Liver (tissue), 7 donors: ENCODE measurements at regions not wholly inside any gene's neighbourhood (a gene's known extent, or its start where the extent isn't known, plus 50 kb on each side); places are given as distances from the start of the nearest gene placed in this dataset.

Source experiments
- DNase-seq: peaks from one replicate; pipeline ENCODE4 v3.0.0-alpha.2; 2017; ENCODE audit warnings: low spot score
- H3K27ac ChIP-seq, 2 donors: one replicate each; pipeline ENCODE4 v1.7.0; 2013; ENCODE audit warnings: inconsistent platforms in 2 of 2, low read length in 2 of 2, control low read depth in 1 of 2, low read depth in 1 of 2, mild to moderate bottlenecking in 1 of 2
- H3K27me3 ChIP-seq, 4 donors: one replicate each; pipeline versions ENCODE4 v1.6.1 to v1.7.0; 2013; ENCODE audit warnings: low read length in 3 of 4, inconsistent platforms in 1 of 4, mild to moderate bottlenecking in 1 of 4, moderate library complexity in 1 of 4; ENCODE audit not compliant: control insufficient read depth in 4 of 4, insufficient read depth in 4 of 4
- H3K36me3 ChIP-seq, 4 donors: one replicate each; pipeline versions ENCODE4 v1.6.1 to v1.7.0; 2013; ENCODE audit warnings: low read length in 3 of 4, mild to moderate bottlenecking in 3 of 4, low read depth in 1 of 4, moderate library complexity in 1 of 4; ENCODE audit not compliant: control insufficient read depth in 4 of 4, insufficient read depth in 3 of 4
- H3K4me1 ChIP-seq, 4 donors: one replicate each; pipeline versions ENCODE4 v1.6.1 to v1.7.0; 2013; ENCODE audit warnings: low read length in 3 of 4, mild to moderate bottlenecking in 3 of 4, moderate library complexity in 1 of 4; ENCODE audit not compliant: control insufficient read depth in 4 of 4, insufficient read depth in 4 of 4
- H3K4me3 ChIP-seq, 3 donors: one replicate each; pipeline versions ENCODE4 v1.6.1 to v1.7.0; 2013; ENCODE audit warnings: low read length in 3 of 3, control low read depth in 1 of 3, low read depth in 1 of 3, mild to moderate bottlenecking in 1 of 3
- H3K9ac ChIP-seq, 2 donors: one replicate each; pipeline ENCODE4 v1.7.0; 2013; ENCODE audit warnings: low read length in 2 of 2, mild to moderate bottlenecking in 2 of 2, moderate library complexity in 2 of 2, control low read depth in 1 of 2, low read depth in 1 of 2
- H3K9me3 ChIP-seq, 4 donors: one replicate each; pipeline versions ENCODE4 v1.6.1 to v1.7.0; 2013; ENCODE audit warnings: low read length in 3 of 4; ENCODE audit not compliant: control insufficient read depth in 4 of 4
- FOXA2 ChIP-seq: IDR thresholded peaks from 2 replicates; pipeline ENCODE4 v1.6.1; 2016; ENCODE audit warnings: antibody characterized with exemption
- GABPA ChIP-seq, 2 donors: IDR thresholded peaks in 1 of 2; conservative IDR thresholded peaks in 1 of 2; 2 replicates each; pipeline ENCODE4 v1.6.1; 2016; ENCODE audit warnings: antibody characterized with exemption in 2 of 2, mild to moderate bottlenecking in 1 of 2, moderate library complexity in 1 of 2
- HNF4A ChIP-seq, 2 donors: conservative IDR thresholded peaks; 2 replicates each; pipeline ENCODE4 v1.6.1; 2016; ENCODE audit warnings: antibody characterized with exemption in 2 of 2, mild to moderate bottlenecking in 2 of 2
- JUND ChIP-seq, 2 donors: IDR thresholded peaks; 2 replicates each; pipeline ENCODE4 v1.6.1; 2016; ENCODE audit warnings: antibody characterized with exemption in 2 of 2
- MAX ChIP-seq: IDR thresholded peaks from 2 replicates; pipeline ENCODE4 v1.6.1; 2016; ENCODE audit warnings: antibody characterized with exemption
- RAD21 ChIP-seq, 2 donors: IDR thresholded peaks; 2 replicates each; pipeline ENCODE4 v1.6.1; 2016; ENCODE audit warnings: antibody characterized with exemption in 2 of 2, mild to moderate bottlenecking in 2 of 2
- RXRA ChIP-seq, 2 donors: IDR thresholded peaks; 2 replicates each; pipeline ENCODE4 v1.6.1; 2017 to 2018; ENCODE audit warnings: antibody characterized with exemption in 2 of 2, mild to moderate bottlenecking in 1 of 2
- TAF1 ChIP-seq: conservative IDR thresholded peaks from 2 replicates; pipeline ENCODE4 v1.6.1; 2016; ENCODE audit warnings: antibody characterized with exemption, mild to moderate bottlenecking
- YY1 ChIP-seq: IDR thresholded peaks from 2 replicates; pipeline ENCODE4 v1.6.1; 2016; ENCODE audit warnings: antibody characterized with exemption, mild to moderate bottlenecking
- WGBS: extraction: QIAGEN DNeasy Blood & Tissue Kit; methylation state at CpG from one replicate; pipeline ENCODE4 v1.1.7; 2013; 5-methylcytosine and 5-hydroxymethylcytosine counted together
- TF ChIP-seq, protein P1 (sequence below): IDR thresholded peaks from 2 replicates; pipeline ENCODE4 v1.6.1; 2016; ENCODE audit warnings: antibody characterized with exemption
- TF ChIP-seq, protein P2 (sequence below): IDR thresholded peaks from 2 replicates; pipeline ENCODE4 v1.6.1; 2016; ENCODE audit warnings: antibody characterized with exemption
- TF ChIP-seq, protein P3 (sequence below): IDR thresholded peaks from 2 replicates; pipeline ENCODE4 v1.6.1; 2016; ENCODE audit warnings: antibody characterized with exemption, mild to moderate bottlenecking
- donor health status: healthy.
- donor health status: healthy.
- donor health status: healthy.
- donor health status: healthy.

DNA sequence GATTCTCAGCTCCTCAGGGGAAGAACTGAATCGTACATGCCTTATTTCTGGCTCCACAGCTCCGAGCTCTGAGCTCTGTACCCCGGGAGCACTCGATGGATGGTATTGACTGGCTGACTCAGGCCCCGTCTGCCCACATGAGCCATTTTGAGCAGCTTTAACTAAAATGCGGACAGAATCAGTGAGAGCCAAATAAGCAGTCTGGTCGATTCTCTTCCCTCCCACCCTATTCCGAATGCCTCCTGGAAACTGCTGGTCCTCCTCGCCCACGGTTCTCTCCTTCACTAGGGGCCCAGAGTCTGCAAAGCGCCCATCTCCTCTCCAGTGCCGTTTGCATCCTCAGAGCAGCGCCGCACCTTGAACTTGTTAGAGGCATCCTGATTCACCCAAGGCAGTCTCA lies 125.9 kb upstream of the IRF2BP2 start:
- TF ChIP-seq HNF4A (conservative IDR thresholded peaks at IDR 0.05): no peak
- no peak for TF ChIP-seq TAF1
- TF ChIP-seq, protein P1, sequence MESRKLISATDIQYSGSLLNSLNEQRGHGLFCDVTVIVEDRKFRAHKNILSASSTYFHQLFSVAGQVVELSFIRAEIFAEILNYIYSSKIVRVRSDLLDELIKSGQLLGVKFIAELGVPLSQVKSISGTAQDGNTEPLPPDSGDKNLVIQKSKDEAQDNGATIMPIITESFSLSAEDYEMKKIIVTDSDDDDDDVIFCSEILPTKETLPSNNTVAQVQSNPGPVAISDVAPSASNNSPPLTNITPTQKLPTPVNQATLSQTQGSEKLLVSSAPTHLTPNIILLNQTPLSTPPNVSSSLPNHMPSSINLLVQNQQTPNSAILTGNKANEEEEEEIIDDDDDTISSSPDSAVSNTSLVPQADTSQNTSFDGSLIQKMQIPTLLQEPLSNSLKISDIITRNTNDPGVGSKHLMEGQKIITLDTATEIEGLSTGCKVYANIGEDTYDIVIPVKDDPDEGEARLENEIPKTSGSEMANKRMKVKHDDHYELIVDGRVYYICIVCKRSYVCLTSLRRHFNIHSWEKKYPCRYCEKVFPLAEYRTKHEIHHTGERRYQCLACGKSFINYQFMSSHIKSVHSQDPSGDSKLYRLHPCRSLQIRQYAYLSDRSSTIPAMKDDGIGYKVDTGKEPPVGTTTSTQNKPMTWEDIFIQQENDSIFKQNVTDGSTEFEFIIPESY: no peak
- TF ChIP-seq GABPA (IDR thresholded peaks at IDR 0.05 in 1 of 2, conservative IDR thresholded peaks at IDR 0.05 in 1 of 2): no peak
- TF ChIP-seq FOXA2: no peak
- TF ChIP-seq MAX: no peak
- 95% methylated on average over 14 of the region's 14 CpGs for WGBS

GRCh38 chr1:234735476-234735875 lies 125.5 kb upstream of the IRF2BP2 start:
- H3K27me3 ChIP-seq: no peaks in the 10 kb centered on the region
- no peak overlapping the region for H3K4me3 ChIP-seq
- H3K36me3 ChIP-seq: no peaks in the 10 kb centered on the region
- no peaks in the 10 kb centered on the region for H3K9me3 ChIP-seq
- TF ChIP-seq YY1: no peak
- no peak for TF ChIP-seq FOXA2
- no peak for TF ChIP-seq RXRA (IDR thresholded peaks at IDR 0.05)
- WGBS: 97% methylated on average over 14 of the region's 14 CpGs
- no peak overlapping the region for H3K27ac ChIP-seq
- peaks cover 0 to 2% (median 0%) of the 10 kb centered on the region in 4 donors for H3K4me1 ChIP-seq
- no peak overlapping the region for H3K9ac ChIP-seq
- no peak for DNase-seq

More for the DNA sequence above, 125.9 kb upstream of the IRF2BP2 start:
- no peaks in the 10 kb centered on the region for H3K27me3 ChIP-seq
- H3K9ac ChIP-seq: no peak overlapping the region
- no peak for DNase-seq
- no peaks in the 10 kb centered on the region for H3K9me3 ChIP-seq
- H3K27ac ChIP-seq: no peak overlapping the region
- no peaks in the 10 kb centered on the region for H3K4me1 ChIP-seq
- no peak overlapping the region for H3K4me3 ChIP-seq
- H3K36me3 ChIP-seq: no peaks in the 10 kb centered on the region

- Histone ChIP-seq H3K9me3 (no peaks in the 10 kb centered on the region), H3K4me1 (peaks cover 0 to 3% (median 0%) of the 10 kb centered on the region in 4 donors), H3K27me3 (no peaks in the 10 kb centered on the region), H3K9ac (no peak overlapping the region), H3K36me3 (no peaks in the 10 kb centered on the region), H3K27ac (no peak overlapping the region), H3K4me3 (no peak overlapping the region)
- no peak for DNase-seq
- TF ChIP-seq JUND (IDR thresholded peaks at IDR 0.05) (no peak), RAD21 (IDR thresholded peaks at IDR 0.05) (peak in 1 of 2 donors; percentile 21)
- TF ChIP-seq, protein P2, sequence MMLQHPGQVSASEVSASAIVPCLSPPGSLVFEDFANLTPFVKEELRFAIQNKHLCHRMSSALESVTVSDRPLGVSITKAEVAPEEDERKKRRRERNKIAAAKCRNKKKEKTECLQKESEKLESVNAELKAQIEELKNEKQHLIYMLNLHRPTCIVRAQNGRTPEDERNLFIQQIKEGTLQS: no peak
- TF ChIP-seq, protein P3, sequence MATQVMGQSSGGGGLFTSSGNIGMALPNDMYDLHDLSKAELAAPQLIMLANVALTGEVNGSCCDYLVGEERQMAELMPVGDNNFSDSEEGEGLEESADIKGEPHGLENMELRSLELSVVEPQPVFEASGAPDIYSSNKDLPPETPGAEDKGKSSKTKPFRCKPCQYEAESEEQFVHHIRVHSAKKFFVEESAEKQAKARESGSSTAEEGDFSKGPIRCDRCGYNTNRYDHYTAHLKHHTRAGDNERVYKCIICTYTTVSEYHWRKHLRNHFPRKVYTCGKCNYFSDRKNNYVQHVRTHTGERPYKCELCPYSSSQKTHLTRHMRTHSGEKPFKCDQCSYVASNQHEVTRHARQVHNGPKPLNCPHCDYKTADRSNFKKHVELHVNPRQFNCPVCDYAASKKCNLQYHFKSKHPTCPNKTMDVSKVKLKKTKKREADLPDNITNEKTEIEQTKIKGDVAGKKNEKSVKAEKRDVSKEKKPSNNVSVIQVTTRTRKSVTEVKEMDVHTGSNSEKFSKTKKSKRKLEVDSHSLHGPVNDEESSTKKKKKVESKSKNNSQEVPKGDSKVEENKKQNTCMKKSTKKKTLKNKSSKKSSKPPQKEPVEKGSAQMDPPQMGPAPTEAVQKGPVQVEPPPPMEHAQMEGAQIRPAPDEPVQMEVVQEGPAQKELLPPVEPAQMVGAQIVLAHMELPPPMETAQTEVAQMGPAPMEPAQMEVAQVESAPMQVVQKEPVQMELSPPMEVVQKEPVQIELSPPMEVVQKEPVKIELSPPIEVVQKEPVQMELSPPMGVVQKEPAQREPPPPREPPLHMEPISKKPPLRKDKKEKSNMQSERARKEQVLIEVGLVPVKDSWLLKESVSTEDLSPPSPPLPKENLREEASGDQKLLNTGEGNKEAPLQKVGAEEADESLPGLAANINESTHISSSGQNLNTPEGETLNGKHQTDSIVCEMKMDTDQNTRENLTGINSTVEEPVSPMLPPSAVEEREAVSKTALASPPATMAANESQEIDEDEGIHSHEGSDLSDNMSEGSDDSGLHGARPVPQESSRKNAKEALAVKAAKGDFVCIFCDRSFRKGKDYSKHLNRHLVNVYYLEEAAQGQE: no peak
- 66% methylated on average over 9 of the region's 9 CpGs for WGBS
Measured at GRCh38 chr1:234734869-234735268, 124.9 kb upstream of the IRF2BP2 start.
